Neural cell (in vitro differentiated cells): ENCODE measurements at regions not wholly inside any gene's neighbourhood (a gene's known extent, or its start where the extent isn't known, plus 50 kb on each side); places are given as distances from the start of the nearest gene placed in this dataset.

ENCODE experiments used
- EP300 ChIP-seq: fragments of 450-650 bp; conservative IDR thresholded peaks from 2 replicates; pipeline ENCODE4 v1.6.1; 2014; ENCODE audit warnings: antibody characterized with exemption, mild to moderate bottlenecking, moderate library complexity; ENCODE audit not compliant: poor library complexity, severe bottlenecking
- POLR2AphosphoS5 ChIP-seq: IDR thresholded peaks from 2 replicates; pipeline ENCODE4 v1.6.1; 2012
- TF ChIP-seq, protein P1 (sequence below): fragments of 450-650 bp; IDR thresholded peaks from 2 replicates; pipeline ENCODE4 v1.5.1; 2014; ENCODE audit warnings: antibody characterized with exemption, mild to moderate bottlenecking, moderate library complexity; ENCODE audit not compliant: poor library complexity, severe bottlenecking
- TF ChIP-seq, protein P2 (sequence below): IDR thresholded peaks from 2 replicates; pipeline ENCODE4 v1.6.1; 2012; ENCODE audit warnings: borderline replicate concordance

DNA sequence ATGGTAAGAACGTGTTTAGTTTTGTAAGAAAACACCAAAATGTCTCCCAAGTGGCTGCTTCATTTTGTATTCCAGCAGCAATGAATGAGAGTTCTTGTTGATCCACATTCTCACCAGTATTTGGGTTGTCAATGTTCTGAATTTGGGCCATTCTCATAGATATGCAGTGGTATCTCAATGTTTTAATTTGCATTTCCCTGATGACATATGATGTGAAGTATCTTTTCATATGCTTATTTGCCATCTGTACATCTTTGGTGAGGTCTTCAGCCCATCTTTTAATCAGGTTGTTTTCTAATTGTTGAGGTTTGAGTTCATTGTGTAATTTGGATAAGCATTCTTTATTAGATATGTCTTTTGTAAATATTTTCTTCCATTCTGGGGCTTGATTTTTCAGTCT, 436.8 kb upstream of the IRAK1BP1 start:
- TF ChIP-seq, protein P1, sequence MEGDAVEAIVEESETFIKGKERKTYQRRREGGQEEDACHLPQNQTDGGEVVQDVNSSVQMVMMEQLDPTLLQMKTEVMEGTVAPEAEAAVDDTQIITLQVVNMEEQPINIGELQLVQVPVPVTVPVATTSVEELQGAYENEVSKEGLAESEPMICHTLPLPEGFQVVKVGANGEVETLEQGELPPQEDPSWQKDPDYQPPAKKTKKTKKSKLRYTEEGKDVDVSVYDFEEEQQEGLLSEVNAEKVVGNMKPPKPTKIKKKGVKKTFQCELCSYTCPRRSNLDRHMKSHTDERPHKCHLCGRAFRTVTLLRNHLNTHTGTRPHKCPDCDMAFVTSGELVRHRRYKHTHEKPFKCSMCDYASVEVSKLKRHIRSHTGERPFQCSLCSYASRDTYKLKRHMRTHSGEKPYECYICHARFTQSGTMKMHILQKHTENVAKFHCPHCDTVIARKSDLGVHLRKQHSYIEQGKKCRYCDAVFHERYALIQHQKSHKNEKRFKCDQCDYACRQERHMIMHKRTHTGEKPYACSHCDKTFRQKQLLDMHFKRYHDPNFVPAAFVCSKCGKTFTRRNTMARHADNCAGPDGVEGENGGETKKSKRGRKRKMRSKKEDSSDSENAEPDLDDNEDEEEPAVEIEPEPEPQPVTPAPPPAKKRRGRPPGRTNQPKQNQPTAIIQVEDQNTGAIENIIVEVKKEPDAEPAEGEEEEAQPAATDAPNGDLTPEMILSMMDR, result no peak
- TF ChIP-seq POLR2AphosphoS5, result no peak
- TF ChIP-seq, protein P2, sequence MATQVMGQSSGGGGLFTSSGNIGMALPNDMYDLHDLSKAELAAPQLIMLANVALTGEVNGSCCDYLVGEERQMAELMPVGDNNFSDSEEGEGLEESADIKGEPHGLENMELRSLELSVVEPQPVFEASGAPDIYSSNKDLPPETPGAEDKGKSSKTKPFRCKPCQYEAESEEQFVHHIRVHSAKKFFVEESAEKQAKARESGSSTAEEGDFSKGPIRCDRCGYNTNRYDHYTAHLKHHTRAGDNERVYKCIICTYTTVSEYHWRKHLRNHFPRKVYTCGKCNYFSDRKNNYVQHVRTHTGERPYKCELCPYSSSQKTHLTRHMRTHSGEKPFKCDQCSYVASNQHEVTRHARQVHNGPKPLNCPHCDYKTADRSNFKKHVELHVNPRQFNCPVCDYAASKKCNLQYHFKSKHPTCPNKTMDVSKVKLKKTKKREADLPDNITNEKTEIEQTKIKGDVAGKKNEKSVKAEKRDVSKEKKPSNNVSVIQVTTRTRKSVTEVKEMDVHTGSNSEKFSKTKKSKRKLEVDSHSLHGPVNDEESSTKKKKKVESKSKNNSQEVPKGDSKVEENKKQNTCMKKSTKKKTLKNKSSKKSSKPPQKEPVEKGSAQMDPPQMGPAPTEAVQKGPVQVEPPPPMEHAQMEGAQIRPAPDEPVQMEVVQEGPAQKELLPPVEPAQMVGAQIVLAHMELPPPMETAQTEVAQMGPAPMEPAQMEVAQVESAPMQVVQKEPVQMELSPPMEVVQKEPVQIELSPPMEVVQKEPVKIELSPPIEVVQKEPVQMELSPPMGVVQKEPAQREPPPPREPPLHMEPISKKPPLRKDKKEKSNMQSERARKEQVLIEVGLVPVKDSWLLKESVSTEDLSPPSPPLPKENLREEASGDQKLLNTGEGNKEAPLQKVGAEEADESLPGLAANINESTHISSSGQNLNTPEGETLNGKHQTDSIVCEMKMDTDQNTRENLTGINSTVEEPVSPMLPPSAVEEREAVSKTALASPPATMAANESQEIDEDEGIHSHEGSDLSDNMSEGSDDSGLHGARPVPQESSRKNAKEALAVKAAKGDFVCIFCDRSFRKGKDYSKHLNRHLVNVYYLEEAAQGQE, result no peak
- no peak for TF ChIP-seq EP300
